Activated T-cell treated with anti-CD3 and anti-CD28 coated beads for 48 hours (primary cell): ENCODE measurements at regions not wholly inside any gene's neighbourhood (a gene's known extent, or its start where the extent isn't known, plus 50 kb on each side); places are given as distances from the start of the nearest gene placed in this dataset.
"Not testable (repeated sequence)": the region's sequence is repeated elsewhere in the genome, so short reads cannot be mapped to it uniquely, and the experiment has no call there.

Experiments
- DNase-seq: peaks from one replicate; pipeline ENCODE4 v3.0.0-alpha.2; 2020; ENCODE audit warnings: low read depth

DNA sequence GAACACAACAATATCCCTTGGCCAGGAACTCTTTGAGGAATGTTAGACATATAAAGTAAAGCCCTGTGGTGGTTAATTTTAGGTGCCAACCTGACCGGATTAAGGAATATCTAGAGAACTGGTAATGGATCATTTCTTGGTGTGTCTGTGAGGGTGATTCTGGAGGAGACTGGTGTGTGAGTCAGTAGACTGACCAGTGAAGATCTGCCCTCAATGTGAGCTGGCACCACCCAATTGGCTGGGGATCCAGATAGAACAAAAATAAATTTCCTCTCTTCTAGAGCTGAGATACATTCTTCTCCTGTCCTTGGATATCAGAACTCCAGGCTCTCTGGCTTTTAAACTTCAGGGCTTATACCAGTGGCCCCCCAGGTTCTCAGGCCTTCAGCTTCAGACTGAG, 56.2 kb upstream of the TNPO1 start:
- DNase-seq: no peak

- DNase-seq: no peak
Observed at GRCh38 chr5:72752909-72753308, 63.6 kb upstream of the TNPO1 start.

- no peak for DNase-seq
Observed at GRCh38 chr5:72749362-72749997, 67.0 kb upstream of the TNPO1 start.

- no peak for DNase-seq
Observed at GRCh38 chr5:72747826-72748225, 68.6 kb upstream of the TNPO1 start.

GRCh38 chr5:72746736-72747135, 69.7 kb upstream of the TNPO1 start:
- no peak for DNase-seq

GRCh38 chr5:72744136-72744535, 72.3 kb upstream of the TNPO1 start:
- no peak for DNase-seq

DNA sequence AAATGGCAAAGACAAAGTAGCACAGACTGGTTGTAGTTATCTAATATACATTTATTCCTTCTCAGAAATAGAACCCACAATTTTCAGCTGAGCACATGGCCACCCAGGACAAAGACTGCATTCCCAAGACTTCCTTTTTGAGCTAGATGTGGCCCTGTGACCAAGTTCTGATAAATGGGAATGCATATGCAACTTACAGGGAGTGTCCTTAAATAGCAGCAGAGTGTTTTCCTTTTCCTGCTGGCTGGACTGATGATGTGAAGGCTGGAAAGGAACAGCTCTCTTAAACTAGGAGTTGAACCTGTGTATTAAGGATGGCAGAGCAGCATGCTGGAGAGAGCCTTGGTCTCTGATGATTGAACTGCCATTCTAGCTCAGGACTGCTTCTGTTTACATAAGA, 74.7 kb upstream of the TNPO1 start:
- no peak for DNase-seq

DNA sequence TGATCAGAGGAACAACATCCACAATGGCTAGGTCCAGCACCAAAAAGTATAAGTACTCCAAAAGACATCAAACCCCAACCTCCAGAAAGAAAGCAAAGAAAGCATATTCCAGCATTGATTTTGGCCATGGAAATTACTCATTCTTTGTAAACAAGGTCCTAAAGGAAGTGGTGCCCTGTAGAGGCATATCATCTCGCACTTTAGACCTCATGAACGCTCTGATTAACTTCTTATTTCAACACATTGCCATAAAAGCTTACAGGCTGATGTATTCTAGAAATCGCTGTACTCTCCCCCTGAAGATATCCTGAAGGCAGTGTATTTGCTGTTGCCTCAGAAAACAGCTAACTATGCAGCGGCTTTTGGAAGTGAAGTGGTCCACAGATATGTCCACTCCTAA, 82.7 kb upstream of the TNPO1 start:
- DNase-seq: no peak

GRCh38 chr5:72723581-72723980, 92.9 kb upstream of the TNPO1 start:
- DNase-seq: no peak

DNA sequence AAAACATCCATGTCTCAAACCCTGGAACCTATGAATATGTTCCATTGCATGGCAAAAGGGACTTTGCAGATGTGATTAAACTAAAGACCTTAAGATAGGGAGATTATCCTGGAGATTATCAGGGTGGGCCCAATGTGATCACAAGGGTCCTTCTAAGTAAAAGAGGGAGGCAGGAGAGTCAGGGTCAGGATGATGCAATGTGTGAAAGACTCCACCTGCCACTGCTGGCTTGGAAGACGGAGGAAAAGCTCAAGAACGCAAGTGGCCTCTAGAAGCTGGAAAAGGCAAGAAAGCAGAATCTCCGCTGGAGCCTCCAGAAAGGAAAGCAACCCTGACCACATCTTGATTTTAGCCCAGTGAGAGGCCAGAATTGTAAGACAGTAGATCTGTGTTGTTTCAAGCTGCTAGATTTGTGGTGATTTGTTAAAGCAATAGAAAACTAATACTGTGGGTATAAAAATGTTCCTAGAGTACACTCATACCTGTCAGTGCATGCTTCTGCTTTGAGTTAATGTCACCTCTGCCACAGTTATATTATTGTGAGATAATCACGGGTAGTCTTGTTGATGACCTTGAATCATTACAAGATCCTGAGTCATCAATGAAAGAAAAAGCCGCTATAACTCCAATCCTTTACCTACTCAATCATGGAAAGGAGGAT, 93.5 kb upstream of the TNPO1 start:
- no peak for DNase-seq

GRCh38 chr5:72721844-72722243, 94.6 kb upstream of the TNPO1 start:
- no peak for DNase-seq

DNA sequence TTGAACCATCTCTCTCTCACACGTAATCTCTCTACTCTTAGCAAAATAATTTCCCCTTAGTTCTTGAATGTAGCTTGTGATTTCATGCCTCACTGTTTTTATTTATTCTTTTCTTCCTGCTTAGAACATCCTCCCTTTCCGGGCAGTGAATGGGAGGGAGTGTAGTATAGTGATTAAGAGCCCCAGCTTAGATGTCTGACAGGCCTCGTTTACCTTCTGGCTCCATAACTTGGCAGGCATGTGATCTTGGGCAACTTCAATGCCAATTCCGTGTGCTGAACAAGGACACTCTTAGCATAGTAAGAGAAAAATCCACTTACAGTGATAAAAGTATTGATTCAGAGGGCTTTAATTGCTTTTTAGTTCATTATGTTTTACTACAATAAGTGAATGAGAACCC, 96.3 kb upstream of the TNPO1 start:
- no peak for DNase-seq

DNA sequence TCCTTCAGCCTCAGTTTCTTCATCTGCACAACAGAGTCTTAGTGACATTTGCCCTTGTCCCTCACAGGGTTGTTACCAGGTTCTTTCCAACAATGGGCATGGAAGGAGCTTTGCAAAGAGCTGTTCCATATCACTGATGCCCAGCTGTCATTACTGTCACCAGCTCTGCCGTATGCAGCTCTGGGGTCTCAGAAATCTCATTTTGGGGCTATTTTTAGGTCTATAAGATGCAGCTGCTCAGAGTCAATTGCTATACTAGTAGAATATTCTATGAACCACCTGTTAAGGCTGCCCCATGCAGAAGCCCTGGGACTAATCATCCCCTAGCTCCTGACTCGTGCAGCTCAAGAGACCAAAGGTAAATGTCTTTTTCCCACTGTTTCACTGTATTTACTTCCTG, 105.1 kb upstream of the TNPO1 start:
- no peak for DNase-seq

DNA sequence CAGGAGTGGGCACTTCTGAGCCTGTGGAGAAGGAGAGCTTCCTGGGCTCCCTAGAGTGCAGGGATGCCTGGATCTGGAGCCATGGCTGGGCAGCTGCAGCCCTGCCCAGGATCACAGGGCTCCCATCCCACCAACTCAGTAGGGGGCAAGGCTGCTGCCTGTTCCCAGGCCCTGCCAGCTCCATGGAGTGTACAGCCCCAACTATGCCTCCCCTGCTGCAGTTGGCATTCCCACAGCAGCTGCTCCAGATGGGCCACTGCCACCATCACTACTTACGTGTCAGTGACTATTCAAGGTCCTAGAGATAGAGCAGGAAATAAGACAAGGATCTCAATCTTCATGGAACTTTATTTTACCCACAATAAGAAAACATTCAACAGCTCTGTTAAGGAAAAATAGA, 107.1 kb upstream of the TNPO1 start:
- DNase-seq: no peak

GRCh38 chr5:72705178-72705577, 111.3 kb upstream of the TNPO1 start:
- no peak for DNase-seq

DNA sequence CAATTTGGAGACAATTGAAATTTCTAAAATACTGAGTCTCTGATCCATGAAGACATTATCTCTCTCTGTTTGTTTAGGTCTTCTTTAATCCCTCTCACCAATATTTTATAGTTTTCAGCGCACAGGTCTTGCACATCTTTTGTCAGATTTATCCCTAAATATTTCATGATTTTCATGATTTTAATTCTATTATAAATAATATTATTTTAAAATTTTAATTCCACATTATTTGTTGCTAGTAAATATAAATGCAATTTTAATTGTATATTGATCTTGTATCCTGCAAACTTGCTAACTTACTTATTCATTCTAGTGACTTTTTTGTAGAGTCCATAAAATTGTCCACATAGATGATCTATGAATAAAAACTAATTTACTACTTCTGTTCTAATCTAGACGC, 112.6 kb upstream of the TNPO1 start:
- DNase-seq: no peak

- DNase-seq: no peak
Observed at GRCh38 chr5:72702881-72703434, 113.5 kb upstream of the TNPO1 start.

DNA sequence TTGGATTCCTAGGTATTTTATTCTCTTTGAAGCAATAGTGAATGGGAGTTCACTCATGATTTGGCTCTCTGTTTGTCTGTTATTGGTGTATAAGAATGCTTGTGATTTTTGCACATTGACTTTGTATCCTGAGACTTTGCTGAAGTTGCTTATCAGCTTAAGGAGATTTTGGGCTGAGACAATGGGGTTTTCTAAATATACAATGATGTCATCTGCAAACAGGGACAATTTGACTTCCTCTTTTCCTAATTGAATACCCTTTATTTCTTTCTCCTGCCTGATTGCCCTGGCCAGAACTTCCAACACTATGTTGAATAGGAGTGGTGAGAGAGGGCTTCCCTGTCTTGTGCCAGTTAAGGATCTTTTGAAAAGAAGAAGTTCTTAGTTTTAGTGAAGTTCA, 114.4 kb upstream of the TNPO1 start:
- not testable (repeated sequence) for DNase-seq

GRCh38 chr5:72698481-72698880, 118.0 kb upstream of the TNPO1 start:
- DNase-seq: no peak

DNA sequence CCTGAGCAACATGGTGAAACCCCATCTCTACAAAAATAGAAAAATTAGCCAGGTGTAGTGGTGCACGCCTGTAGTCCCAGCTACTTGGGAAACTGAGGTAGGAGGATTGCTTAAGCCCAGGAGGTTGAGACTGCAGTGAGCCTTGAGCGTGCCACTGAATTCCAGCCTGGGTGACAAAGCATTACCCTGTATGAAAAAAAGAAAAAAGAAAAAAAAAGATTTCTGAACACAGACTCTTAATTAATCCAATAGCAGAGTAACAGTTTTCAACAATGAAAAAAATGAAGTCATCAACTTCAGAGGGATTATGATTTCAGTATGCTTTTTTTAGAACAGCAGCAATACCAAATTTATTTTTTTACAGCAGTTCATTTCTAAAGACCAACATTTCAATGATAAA, 118.8 kb upstream of the TNPO1 start:
- DNase-seq: no peak

DNA sequence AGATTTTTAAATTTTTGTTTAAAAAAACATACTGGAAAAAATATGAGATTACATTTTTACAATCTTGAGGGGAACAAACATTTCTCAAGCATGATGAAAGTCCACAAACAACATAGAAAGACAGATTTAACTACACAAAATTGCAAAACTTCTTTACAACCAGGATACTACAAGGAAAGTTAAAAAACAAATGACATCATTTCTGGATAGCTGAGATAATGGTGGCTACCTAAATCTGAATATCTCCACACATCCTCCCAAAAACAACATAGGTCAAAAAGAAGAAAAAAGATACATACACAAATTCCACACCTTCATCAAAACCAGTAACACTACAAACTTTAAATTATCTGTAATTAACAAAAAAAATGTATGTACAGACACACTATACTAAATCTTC, 120.8 kb upstream of the TNPO1 start:
- DNase-seq: no peak

- no peak for DNase-seq
Observed at GRCh38 chr5:72694856-72695255, 121.6 kb upstream of the TNPO1 start.

- no peak for DNase-seq
Observed at GRCh38 chr5:72693546-72694205, 122.8 kb upstream of the TNPO1 start.
